HG03558 (cell line): ENCODE measurements at regions not wholly inside any gene's neighbourhood (a gene's known extent, or its start where the extent isn't known, plus 50 kb on each side); places are given as distances from the start of the nearest gene placed in this dataset.

Experiments used
- ATAC-seq: cut with Tn5 transposase; IDR thresholded peaks from one replicate; pipeline ENCODE4 v1.9.1; 2021; ENCODE audit warnings: moderate number of reproducible peaks; ENCODE audit not compliant: unreplicated experiment; ENCODE audit errors: extremely low read depth

DNA sequence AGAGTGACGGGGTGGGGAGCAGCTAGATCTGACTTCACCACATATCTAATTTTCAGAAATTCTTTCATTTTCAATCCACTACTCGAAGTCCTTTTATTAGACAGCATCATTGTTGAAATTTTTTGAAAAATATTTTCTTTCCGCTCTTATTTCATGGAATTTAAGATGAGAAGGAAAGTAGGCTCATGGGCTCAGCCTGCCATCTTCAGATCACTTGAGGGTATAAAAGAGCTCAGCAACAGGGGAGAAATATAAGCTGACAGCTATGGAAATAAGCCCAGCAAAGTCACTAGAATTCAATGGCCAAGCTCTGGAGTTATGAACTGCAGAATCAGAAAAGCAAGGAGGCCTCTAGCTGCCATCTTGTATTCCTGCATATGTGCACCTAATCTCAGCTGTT, 389.1 kb downstream of the XPNPEP1 start:
- ATAC-seq, result no peak

DNA sequence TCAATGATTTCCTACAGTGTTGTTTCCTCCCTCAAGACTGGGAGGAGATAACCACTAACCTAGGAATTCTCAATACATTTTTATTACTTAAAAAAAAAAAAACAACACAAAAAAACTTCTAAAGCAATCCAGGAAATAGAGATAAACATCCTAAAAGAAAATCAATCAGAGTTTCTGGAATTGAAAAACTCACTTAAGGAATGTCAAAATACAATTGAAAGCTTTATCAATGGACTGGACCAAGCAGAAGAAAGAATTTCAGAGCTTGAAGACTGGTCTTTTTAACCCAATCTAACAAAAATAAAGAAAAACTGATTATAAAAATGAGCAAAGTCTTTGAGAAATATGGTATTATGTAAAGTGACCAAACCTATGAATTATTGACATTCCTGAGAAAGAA, 394.1 kb downstream of the XPNPEP1 start:
- ATAC-seq, result no peak

DNA sequence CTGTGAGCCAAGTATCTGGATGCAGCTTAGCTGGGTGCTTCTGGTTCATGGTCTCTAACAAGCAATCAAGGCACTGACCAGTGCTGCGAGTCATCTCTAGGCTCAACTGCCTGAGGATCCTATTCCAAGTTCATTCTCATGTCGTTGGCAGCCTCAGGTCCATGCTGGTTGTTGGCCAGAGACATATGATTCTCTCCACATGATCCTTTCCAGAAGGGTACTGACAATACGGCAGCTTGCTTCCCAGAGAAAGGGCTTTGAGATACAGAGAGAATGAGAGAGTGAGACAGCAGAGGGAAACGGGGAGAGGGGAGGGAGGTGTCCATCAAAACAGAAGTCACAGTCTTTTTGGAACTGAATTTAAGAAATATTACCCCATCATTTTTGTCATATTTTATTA, 405.6 kb downstream of the XPNPEP1 start:
- no peak for ATAC-seq

DNA sequence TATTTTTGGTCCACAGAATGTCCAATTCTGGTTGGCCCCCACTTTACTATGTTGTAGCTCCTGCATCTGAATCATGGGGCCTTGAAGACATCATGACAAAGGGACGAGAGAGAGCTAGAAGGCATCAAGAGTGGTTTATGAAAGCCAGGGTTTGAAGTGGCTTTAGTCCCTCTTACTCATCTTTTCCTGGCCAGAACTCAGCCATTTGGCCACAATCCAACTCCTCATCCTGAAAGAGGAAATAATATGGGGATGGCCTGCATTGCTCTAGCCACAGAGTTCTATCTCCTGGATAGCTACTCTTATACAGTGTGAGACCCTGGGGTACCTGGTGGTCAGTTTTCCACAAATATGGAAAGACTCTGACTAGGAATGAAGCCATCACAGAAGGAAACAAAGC, 418.9 kb downstream of the XPNPEP1 start:
- no peak for ATAC-seq

DNA sequence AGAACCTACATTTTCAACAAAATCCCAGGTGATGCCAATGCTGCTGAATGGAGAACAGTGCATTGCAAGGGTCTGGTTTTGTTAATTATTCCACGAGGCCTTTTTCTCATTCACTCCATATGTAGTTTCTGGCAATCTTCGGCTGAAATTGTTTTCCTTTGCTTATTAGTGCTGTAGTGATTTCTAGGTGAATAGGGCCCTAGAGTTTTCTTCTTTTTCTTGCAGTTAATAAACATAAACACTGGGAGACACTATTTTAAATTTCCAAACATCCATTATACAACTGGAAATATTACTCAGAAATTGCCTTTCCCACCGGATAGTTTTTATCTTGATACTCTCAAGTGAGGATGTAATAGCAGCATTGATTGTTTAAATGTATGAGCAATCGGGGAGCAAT, 435.6 kb downstream of the XPNPEP1 start:
- ATAC-seq, result no peak

DNA sequence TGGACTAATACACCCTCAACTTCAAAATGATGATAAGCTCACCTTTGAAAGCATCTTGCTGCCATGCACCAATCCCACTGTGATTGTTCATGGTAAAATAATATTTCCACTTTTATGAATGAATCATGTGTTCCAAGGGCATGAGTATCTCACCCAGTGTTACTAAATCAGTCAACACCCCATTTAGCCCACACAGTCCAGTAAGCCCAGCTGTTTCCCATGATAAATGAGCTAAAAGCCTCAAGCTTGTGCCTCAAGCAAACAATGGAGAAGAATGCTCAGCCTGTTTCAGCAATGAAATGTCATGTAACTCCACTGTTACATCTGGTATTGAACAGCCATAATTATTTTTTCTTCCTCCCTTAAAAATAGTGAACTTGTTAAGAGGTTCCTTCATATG, 442.5 kb downstream of the XPNPEP1 start:
- no peak for ATAC-seq

DNA sequence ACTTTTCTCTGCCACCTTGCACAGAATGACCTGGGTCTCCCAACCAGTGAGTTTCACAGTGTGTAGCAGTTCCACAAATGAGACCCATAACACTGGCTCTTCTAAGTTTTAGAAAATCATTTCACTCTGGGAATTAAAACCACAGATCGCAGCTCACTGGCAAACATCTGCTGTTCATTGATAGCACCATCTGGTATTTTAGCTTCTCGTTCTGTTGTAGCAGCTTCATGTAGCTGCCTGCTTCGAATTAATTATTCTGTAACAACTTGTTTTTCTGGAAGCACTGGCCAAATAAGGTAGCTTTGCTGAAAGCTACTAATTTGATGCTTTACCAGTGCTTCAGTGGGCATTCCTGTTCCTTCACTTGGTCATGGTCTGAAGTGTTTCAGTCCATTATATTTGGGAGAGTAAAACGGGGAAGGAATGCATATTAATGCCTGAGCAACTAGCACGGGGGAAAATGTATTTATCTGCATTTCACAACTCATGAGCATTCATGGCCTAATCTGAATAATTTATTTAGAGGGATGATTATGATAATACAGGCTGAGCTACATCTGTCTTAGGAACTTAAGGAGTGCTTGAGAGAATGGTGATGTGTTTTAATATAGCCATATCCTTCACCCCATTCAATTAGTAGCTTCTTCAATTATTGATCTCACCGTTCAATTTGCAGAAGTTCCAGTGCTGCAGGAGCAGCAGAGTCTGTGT, 447.4 kb downstream of the XPNPEP1 start:
- ATAC-seq, result no peak

DNA sequence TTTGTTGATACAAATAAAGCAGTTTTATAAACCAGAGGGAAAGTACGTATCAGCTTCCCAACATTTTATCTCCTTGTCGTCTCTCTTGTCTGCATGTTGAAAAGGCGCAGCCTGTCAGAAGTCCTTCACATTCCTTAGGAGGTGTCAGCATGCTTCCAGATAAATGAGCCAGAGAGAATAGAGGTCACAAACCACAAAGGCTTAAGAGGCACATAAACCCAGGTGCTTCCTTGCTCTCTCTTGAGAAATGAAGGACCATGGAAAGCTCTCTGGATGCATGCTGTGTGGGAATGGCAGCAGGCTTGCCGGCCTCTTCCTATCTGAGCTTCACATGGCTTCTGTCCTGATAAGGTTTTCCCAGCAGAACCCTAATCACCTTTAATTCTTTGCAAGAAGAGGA, 448.5 kb downstream of the XPNPEP1 start:
- no peak for ATAC-seq

DNA sequence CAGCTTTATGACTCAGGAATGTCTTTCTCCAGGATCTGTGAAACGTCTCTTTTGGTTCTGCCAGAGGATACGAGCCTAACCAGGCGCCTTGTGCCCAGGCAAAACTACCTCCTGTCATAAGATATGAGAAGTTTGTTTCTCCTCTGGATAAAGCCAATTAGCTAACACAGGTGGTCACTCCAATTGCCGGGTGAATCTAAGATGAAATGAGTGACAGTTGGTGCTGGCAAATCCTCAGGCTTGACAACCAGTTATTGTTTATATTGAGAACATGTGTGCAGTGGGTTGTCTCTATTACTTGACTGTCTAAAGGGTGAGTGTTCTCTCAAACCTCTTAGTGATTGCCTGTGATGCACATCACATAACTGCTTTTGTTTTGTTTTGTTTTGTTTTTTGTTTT, 449.1 kb downstream of the XPNPEP1 start:
- ATAC-seq, result no peak

DNA sequence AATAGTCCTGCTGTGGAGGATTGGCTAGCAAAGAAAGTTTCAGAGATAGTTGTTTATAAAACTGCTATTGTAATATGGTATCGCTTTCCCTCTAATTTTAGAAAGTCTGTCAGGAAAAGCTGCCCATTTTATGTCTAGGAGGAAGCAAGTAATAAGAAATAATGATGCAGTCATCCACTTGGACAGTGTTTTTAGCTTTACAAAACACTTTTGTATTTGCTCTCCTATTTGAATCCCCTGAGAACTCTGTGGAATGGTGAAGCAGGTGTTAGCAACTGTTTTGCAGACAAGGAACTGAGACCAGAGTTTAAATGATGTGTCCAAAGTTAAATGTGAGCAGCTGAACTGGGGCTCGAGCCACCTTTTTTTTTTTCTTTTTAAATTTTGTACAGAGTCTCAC, 455.8 kb downstream of the XPNPEP1 start:
- ATAC-seq, result no peak

DNA sequence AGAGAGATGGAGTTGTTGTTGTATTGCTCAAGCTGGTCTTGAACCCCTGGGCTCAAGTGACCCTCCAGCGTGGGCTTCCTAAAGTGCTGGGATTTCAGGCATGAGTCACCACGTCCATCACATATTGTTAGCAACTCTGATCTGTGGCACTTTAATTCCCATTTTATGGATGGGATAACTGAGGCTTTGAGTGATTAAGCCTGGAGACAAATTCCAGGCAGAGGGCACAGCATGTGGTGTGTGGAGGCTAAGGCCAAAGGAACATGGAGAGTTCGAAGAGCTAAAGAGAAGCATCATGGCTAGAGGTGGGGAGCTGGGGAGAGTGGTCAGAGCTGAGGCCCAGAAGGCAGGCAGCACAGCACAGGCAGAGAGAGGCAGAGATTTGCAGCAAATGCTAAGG, 458.4 kb downstream of the XPNPEP1 start:
- no peak for ATAC-seq

DNA sequence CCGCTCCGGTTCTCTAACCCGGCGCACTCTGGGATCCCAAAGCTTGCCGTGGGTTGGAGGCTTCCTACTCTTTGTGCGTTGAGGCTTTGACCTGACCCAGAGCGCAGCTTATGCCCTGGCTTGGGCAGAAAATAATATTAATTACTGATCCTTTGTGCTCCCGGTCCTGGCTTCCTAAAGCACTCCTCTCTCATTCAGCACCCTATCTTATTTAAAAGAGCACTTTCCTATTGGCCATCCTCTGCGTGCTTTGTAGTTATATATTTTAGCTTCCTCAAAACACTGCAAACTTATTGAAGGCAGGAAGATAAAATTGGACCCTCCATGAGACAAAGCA, 466.0 kb downstream of the XPNPEP1 start:
- no peak for ATAC-seq

DNA sequence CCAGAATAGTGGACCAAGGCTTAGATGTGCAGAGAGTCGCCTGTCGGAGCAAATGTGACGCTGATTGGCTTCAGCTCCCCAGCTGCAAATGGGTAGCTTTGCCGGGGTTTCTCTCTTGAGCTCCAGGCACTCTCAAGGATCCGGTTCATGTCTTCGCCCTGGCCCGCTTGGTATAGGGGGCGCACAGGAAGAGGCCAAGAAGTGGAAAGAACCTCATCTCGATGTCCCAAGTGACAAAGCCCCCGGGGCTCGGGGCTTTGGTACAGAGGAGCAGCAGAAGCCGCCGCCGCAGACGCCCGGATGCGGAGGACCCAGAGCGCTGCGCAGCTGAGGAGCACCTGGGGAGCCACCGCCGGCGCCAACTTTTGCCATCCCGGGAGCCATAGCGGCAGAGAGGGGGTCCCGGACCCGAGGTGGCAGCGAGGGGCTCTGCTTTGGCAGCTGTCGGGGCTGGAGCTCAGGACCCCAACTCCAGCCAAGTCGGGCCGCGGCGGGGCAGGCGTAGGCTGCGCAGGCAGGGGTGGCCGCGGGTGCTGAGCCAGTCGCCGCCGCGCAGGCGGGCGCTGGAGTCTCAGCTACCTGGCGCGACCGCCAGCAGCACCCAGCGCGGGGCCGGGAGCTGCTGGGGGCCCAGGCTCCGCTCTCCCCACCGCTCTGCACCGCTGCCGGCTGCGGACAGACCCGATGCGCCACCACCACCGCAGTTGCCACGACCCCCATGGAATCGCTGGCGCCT, 466.6 kb downstream of the XPNPEP1 start:
- ATAC-seq, result no peak

DNA sequence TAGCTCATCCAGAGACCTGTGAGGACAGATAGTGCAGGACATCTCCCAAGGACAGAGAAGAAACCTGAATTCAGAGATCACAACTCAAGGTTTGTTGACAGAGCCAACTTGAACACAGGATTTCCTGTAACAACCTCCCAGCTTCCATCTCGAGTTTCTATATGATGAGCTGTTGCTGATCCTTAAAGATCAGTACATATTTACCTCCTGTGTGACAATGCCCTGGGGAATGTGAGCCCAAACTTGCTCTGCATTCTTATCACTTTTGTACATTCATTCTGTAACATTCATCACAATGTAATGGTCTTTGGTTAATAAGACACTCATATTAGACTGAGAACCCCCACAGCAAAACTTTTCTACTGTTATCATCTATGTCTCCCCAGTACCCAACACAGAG, 468.6 kb downstream of the XPNPEP1 start:
- ATAC-seq, result no peak

DNA sequence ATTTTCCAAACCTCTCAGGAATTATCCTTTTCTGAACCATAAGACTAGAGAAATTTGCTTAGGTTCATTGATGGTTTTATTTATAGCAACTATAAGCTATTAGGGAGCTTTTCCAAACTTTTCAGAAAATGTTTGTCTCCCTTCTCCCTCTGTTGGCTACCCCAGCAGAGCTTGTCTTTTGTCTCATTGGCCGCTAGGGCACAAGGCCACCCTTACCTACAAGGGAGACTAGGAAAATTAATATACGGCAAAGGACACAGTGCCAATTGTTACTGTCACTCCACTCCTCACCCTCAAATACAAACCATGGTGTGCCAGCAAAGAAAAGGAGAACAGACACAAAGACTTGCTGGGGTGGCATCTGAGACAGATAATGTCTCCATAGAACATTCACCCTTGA, 471.4 kb downstream of the XPNPEP1 start:
- no peak for ATAC-seq

DNA sequence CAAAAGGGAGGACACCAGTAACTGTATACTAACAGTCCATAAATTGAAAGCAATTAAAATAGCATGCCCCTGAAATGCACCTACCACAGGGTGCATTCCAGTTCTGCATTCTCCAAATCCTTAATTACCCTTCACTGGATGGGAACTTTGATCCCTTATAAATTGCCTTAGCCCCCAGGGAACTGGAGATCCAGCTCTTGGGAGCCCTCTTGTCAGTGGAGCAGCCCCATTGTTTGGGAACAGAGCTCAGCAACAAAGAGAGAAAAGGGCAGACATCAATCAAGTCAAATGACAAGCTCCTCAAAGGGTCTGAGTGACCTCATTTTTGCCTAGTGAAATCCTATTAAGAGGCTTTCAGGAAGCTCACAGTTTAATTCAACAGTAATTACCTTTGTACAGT, 472.6 kb downstream of the XPNPEP1 start:
- no peak for ATAC-seq

DNA sequence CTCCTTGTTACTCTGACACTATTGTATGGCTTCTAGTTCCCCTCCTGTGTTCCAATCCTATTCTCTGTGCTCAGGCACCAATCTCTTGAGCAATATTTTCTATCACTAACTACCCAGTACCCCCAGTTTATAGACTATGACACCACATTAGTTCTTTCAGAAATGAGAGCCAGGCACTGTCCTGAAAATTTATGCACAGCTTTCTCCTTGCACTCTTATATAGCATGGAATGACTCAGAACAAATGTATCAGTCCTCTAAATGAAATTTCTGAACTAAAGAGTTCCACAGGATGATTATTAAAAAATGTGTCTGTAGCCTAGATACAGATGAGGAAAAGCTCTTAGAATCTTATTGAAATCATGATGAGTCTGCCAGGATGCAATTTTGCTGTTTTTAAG, 489.9 kb downstream of the XPNPEP1 start:
- ATAC-seq, result no peak

DNA sequence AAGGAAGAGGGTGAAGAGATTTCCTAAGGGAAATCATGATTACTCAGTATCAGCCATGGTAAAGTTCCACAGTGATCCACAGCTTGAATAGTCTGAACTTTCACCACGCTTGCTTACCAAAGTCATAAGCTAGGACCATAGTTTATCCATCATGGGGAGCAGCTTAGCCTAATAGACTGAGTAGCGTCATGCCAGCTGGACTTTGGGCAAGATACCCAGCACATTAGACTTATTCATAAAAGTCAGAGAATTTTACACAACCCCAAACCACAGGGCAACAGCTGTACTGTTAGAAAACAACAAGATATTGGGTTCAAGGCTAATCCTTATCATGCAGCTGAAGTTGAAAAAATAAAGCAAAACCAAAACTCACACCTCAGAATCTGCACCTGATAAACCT, 491.0 kb downstream of the XPNPEP1 start:
- no peak for ATAC-seq

DNA sequence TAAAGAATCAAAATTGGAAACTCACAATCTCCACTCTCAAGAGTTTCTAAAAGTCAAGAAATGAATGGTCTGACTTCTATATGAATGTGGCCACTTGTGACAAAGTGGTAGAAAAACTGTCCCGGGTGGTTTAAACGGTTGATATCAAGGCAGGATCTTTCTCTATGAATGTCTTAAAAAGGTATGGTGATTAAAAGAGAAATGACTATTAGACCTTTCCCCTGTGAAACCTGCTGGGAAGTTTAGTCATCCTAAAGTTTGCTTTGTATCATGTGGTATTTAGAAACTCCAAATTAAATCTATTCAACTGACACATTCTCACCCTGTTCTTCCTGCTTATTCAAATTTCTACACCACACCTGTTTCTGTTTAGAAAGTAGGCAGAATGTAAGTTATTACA, 492.5 kb downstream of the XPNPEP1 start:
- no peak for ATAC-seq

DNA sequence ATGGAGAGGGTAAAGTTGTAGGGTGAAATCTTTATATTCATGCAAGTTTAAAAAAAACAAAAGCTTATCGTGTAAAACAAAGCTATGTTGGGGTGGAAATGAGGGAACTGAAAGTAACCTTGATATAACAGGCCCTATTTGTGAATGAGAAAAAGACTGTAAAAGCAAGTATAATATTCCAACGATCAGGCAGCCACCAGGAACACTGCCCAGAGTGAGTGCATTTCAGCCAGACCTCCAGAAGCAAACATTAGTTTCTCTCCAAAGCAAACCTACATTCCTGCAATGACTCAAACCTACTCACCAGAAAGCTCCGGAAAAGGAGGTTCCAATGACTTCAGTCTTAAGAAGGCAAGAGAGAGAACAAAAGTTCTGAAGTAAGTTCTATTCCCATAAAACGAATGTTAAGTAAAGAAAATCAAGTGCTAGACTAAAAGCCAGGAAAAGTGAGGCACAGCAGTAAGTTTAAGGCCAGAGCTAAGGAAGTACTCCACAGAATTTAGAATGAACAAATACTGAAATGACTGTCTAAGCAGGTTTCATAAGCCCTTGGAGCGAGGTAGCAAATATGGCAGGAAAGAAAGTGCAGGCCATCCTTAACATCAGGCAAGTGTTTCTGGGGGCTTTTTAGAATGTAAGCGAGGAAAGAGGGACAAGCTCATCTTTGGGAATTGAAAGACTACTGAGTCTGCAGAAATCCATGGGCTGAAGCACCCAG, 493.1 kb downstream of the XPNPEP1 start:
- ATAC-seq, result no peak

DNA sequence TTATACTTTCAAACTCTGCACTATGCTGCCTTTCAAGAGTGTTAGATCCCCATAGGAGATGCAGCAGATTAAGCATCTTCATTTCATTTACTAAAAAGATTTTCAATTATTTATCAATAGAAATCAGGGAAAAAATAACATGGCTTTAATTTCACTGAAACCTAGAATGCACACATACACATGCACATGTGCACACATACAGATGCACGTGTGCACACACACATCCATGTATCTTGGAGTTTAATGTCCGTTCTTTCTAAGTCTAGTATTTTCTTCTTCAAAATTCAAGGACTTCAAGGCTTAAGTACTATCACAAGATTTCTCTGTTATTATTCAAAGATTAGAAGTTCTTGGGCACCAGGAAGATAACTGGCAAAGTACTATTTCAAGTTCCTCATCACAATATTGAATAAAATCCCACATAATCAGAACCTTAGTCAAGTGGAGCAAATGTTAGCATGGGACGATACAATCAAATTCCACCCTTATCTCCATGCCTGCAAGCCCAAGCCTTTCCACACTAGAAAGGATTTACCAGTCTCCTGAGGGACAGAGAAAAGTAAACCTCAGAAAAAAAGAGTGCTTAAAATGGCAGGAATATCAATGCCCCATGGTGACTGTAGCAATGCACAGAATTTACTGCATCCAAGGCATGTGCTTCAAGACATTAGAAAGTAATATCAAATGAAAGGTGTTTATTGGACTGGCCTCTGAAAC, 494.4 kb downstream of the XPNPEP1 start:
- ATAC-seq, result no peak
